EH (cell line): ENCODE measurements at regions not wholly inside any gene's neighbourhood (a gene's known extent, or its start where the extent isn't known, plus 50 kb on each side); places are given as distances from the start of the nearest gene placed in this dataset.

Experiments
- DNase-seq: peaks from one replicate; pipeline ENCODE4 v3.0.0-alpha.2; 2015; ENCODE audit warnings: low read depth

GRCh38 chr17:73815474-73815873, 171.2 kb upstream of the SDK2 start:
- no peak for DNase-seq

- no peak for DNase-seq
These were observed 175.5 kb upstream of the SDK2 start for GRCh38 chr17:73819440-73820395.

GRCh38 chr17:73820686-73821448, 176.6 kb upstream of the SDK2 start:
- no peak for DNase-seq

- no peak for DNase-seq
These were observed 177.4 kb upstream of the SDK2 start for GRCh38 chr17:73821665-73822064.

- DNase-seq = no peak
These were observed 178.1 kb upstream of the SDK2 start for GRCh38 chr17:73822371-73822770.

GRCh38 chr17:73823684-73824083, 179.4 kb upstream of the SDK2 start:
- no peak for DNase-seq

GRCh38 chr17:73824321-73824720, 180.1 kb upstream of the SDK2 start:
- no peak for DNase-seq

- no peak for DNase-seq
These were observed 182.1 kb upstream of the SDK2 start for GRCh38 chr17:73826181-73826871.

- DNase-seq = no peak
These were observed 182.6 kb upstream of the SDK2 start for GRCh38 chr17:73826872-73827228.

- no peak for DNase-seq
These were observed 183.5 kb upstream of the SDK2 start for GRCh38 chr17:73827627-73828291.

GRCh38 chr17:73829676-73830280, 185.5 kb upstream of the SDK2 start:
- DNase-seq = no peak

- DNase-seq = no peak
These were observed 187.5 kb upstream of the SDK2 start for GRCh38 chr17:73831699-73832098.

- DNase-seq = no peak
These were observed 189.7 kb upstream of the SDK2 start for GRCh38 chr17:73833775-73834488.

- DNase-seq = no peak
These were observed 190.6 kb upstream of the SDK2 start for GRCh38 chr17:73834684-73835343.

GRCh38 chr17:73835605-73836004, 191.4 kb upstream of the SDK2 start:
- no peak for DNase-seq

GRCh38 chr17:73838815-73839214, 194.6 kb upstream of the SDK2 start:
- DNase-seq = no peak

GRCh38 chr17:73840829-73841228, 196.6 kb upstream of the SDK2 start:
- no peak for DNase-seq

- no peak for DNase-seq
These were observed 197.3 kb upstream of the SDK2 start for GRCh38 chr17:73841431-73842060.

GRCh38 chr17:73847952-73848351, 203.7 kb upstream of the SDK2 start:
- DNase-seq = no peak

- DNase-seq = no peak
These were observed 206.2 kb upstream of the SDK2 start for GRCh38 chr17:73850426-73850825.
